HG03432 (cell line): ENCODE measurements at regions not wholly inside any gene's neighbourhood (a gene's known extent, or its start where the extent isn't known, plus 50 kb on each side); places are given as distances from the start of the nearest gene placed in this dataset.

ENCODE experiments used
- ATAC-seq: cut with Tn5 transposase; IDR thresholded peaks from one replicate; pipeline ENCODE4 v1.9.1; 2021; ENCODE audit warnings: mild to moderate bottlenecking, moderate library complexity; ENCODE audit not compliant: unreplicated experiment

- no peak for ATAC-seq
Measured at GRCh38 chr13:75919660-75920199, 283.6 kb downstream of the LMO7 start.

GRCh38 chr13:75915066-75915465 is 278.9 kb downstream of the LMO7 start:
- no peak for ATAC-seq

DNA sequence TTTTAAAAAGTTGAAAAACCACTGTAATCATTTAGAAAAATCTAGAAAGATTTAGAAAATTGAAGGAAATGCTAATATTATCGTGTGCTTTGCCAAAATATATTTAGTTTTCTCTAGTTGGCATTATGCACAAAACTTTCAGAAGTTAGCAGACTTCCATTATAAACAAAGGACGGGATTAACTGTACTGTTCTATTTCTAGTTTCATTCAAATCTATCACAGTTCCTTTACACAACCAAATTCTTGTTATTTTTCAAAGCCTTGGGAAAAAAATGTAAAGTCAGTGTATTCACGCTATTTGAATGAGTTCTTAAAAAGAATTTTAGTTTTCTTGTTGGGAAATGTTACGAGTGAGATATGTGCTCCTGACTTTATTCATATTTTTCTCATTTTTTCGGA is 277.8 kb downstream of the LMO7 start:
- ATAC-seq, result no peak

DNA sequence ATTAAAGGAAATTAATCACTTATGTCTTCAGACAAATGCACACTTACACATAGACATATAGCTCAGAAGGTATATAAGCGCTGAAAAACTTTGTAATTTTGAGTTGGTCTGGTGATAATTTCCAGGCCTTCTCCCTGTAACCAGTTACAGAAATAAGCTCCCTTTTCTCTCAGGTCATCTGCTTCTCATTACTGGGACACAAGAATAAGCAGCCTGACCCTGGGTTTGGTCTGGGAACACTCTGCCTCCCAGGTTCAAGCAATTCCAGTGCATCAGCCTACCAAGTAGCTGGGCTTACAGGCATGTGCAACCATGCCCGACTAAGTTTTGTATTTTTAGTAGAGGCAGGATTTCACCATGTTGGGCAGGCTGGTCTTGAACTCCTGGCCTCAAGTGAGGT is 274.5 kb downstream of the LMO7 start:
- ATAC-seq, result no peak
